HG03060 (cell line): ENCODE measurements at regions not wholly inside any gene's neighbourhood (a gene's known extent, or its start where the extent isn't known, plus 50 kb on each side); places are given as distances from the start of the nearest gene placed in this dataset.

Source experiments
- ATAC-seq: cut with Tn5 transposase; IDR thresholded peaks from one replicate; pipeline ENCODE4 v1.9.1; 2021; ENCODE audit warnings: low read depth, moderate number of reproducible peaks; ENCODE audit not compliant: unreplicated experiment

- no peak for ATAC-seq
These were observed 1730.7 kb upstream of the FLRT2 start for GRCh38 chr14:83799233-83799632.

GRCh38 chr14:83814896-83815295 lies 1715.0 kb upstream of the FLRT2 start:
- no peak for ATAC-seq

GRCh38 chr14:83816761-83817160 lies 1713.2 kb upstream of the FLRT2 start:
- no peak for ATAC-seq

GRCh38 chr14:83825843-83826242 lies 1704.1 kb upstream of the FLRT2 start:
- ATAC-seq: no peak

- no peak for ATAC-seq
These were observed 1703.1 kb upstream of the FLRT2 start for GRCh38 chr14:83826838-83827237.

- ATAC-seq: no peak
These were observed 1702.6 kb upstream of the FLRT2 start for GRCh38 chr14:83827383-83827782.

- no peak for ATAC-seq
These were observed 1701.5 kb upstream of the FLRT2 start for GRCh38 chr14:83828406-83828805.

- no peak for ATAC-seq
These were observed 1699.6 kb upstream of the FLRT2 start for GRCh38 chr14:83830316-83830715.

GRCh38 chr14:83838226-83838625 lies 1691.7 kb upstream of the FLRT2 start:
- no peak for ATAC-seq

GRCh38 chr14:83842547-83842946 lies 1687.4 kb upstream of the FLRT2 start:
- no peak for ATAC-seq

GRCh38 chr14:83847102-83847501 lies 1682.8 kb upstream of the FLRT2 start:
- no peak for ATAC-seq

GRCh38 chr14:83850092-83850491 lies 1679.9 kb upstream of the FLRT2 start:
- no peak for ATAC-seq

GRCh38 chr14:83856334-83856733 lies 1673.6 kb upstream of the FLRT2 start:
- ATAC-seq: no peak

- no peak for ATAC-seq
These were observed 1669.3 kb upstream of the FLRT2 start for GRCh38 chr14:83860631-83861155.

- ATAC-seq: no peak
These were observed 1666.7 kb upstream of the FLRT2 start for GRCh38 chr14:83863042-83863774.

- ATAC-seq: no peak
These were observed 1665.8 kb upstream of the FLRT2 start for GRCh38 chr14:83864106-83864505.

- ATAC-seq: no peak
These were observed 1662.2 kb upstream of the FLRT2 start for GRCh38 chr14:83867566-83868225.

- no peak for ATAC-seq
These were observed 1659.2 kb upstream of the FLRT2 start for GRCh38 chr14:83870546-83871270.

GRCh38 chr14:83873669-83874068 lies 1656.3 kb upstream of the FLRT2 start:
- no peak for ATAC-seq

- no peak for ATAC-seq
These were observed 1655.3 kb upstream of the FLRT2 start for GRCh38 chr14:83874662-83875061.

GRCh38 chr14:83883732-83884131 lies 1646.2 kb upstream of the FLRT2 start:
- no peak for ATAC-seq
